Peyer's patch (tissue), 4 donors: ENCODE measurements at regions not wholly inside any gene's neighbourhood (a gene's known extent, or its start where the extent isn't known, plus 50 kb on each side); places are given as distances from the start of the nearest gene placed in this dataset.

Experiments used
- CTCF ChIP-seq, 6 experiments: fragments of 450-650 bp in 4 of 6; fragments of 200-600 bp in 2 of 6; sonication (generic) in 1 of 6; IDR thresholded peaks; one replicate each; pipeline ENCODE4 v1.5.1; 2017 to 2019; ENCODE audit warnings: antibody characterized with exemption in 6 of 6, mild to moderate bottlenecking in 3 of 6, moderate library complexity in 1 of 6
- POLR2A ChIP-seq, 2 donors: fragments of 450-650 bp; IDR thresholded peaks; one replicate each; pipeline ENCODE4 v1.5.1; 2017; ENCODE audit warnings: antibody characterized with exemption in 2 of 2, mild to moderate bottlenecking in 2 of 2, moderate library complexity in 2 of 2

- TF ChIP-seq CTCF (IDR thresholded peaks at IDR 0.05) (no peak), POLR2A (IDR thresholded peaks at IDR 0.05) (no peak)
These were observed 142.8 kb downstream of the BTG1 start for GRCh38 chr12:92002673-92003382.
